Neural progenitor cell (in vitro differentiated cells): ENCODE measurements at regions not wholly inside any gene's neighbourhood (a gene's known extent, or its start where the extent isn't known, plus 50 kb on each side); places are given as distances from the start of the nearest gene placed in this dataset.

Source experiments
- DNase-seq: peaks from one replicate; pipeline ENCODE4 v3.0.0-alpha.2; 2016; ENCODE audit warnings: low spot score
- H2AFZ ChIP-seq: fragments of 200-600 bp; sonication (generic); replicated peaks from 2 replicates; pipeline ENCODE4 v1.6.1; 2016; ENCODE audit warnings: antibody characterized with exemption
- H3F3A ChIP-seq: fragments of 200-600 bp; sonication (generic); 2 replicates; pipeline ENCODE4 v1.6.1; 2016; ENCODE audit warnings: antibody characterized with exemption, low read depth
- H3K27ac ChIP-seq: fragments of 200-600 bp; sonication (generic); 2 replicates; pipeline ENCODE4 v1.5.1; 2016; ENCODE audit warnings: mild to moderate bottlenecking
- H3K27me3 ChIP-seq: fragments of 200-600 bp; sonication (generic); 2 replicates; pipeline ENCODE4 v1.6.1; 2016; ENCODE audit warnings: mild to moderate bottlenecking, moderate library complexity
- H3K36me3 ChIP-seq: fragments of 200-600 bp; sonication (generic); 2 replicates; pipeline ENCODE4 v1.5.1; 2016
- H3K4me1 ChIP-seq: fragments of 200-600 bp; sonication (generic); 2 replicates; pipeline ENCODE4 v1.6.1; 2016; ENCODE audit warnings: mixed run types
- H3K4me2 ChIP-seq: fragments of 200-600 bp; sonication (generic); 2 replicates; pipeline ENCODE4 v1.6.1; 2016
- H3K4me3 ChIP-seq: fragments of 200-600 bp; sonication (generic); 2 replicates; pipeline ENCODE4 v1.5.1; 2016
- H3K79me2 ChIP-seq: fragments of 200-600 bp; sonication (generic); 2 replicates; pipeline ENCODE4 v1.6.1; 2016; ENCODE audit warnings: low read depth
- H3K9ac ChIP-seq: fragments of 200-600 bp; sonication (generic); 2 replicates; pipeline ENCODE4 v1.6.1; 2016
- H3K9me3 ChIP-seq: fragments of 200-600 bp; sonication (generic); 2 replicates; pipeline ENCODE4 v1.5.1; 2016; ENCODE audit warnings: low read depth
- H4K20me1 ChIP-seq: fragments of 200-600 bp; sonication (generic); 2 replicates; pipeline ENCODE4 v1.6.1; 2016; ENCODE audit warnings: low read depth
- H3K27ac Mint-ChIP-seq: 3 replicates; pipeline ENCODE4 v1.8.0; 2021; ENCODE audit warnings: mixed read lengths
- H3K27me3 Mint-ChIP-seq: 2 replicates; pipeline ENCODE4 v1.8.0; 2022; ENCODE audit warnings: low read depth, mild to moderate bottlenecking, inconsistent platforms, moderate library complexity, mixed read lengths; ENCODE audit not compliant: insufficient read depth
- H3K36me3 Mint-ChIP-seq: 3 replicates; pipeline ENCODE4 v1.8.0; 2021; ENCODE audit warnings: mixed read lengths
- H3K4me1 Mint-ChIP-seq: 3 replicates; pipeline ENCODE4 v1.8.0; 2021; ENCODE audit warnings: mixed read lengths
- H3K4me3 Mint-ChIP-seq: 3 replicates; pipeline ENCODE4 v1.8.0; 2021; ENCODE audit warnings: mild to moderate bottlenecking, moderate library complexity, mixed read lengths
- H3K9me3 Mint-ChIP-seq: 3 replicates; pipeline ENCODE4 v1.8.0; 2020; ENCODE audit warnings: mixed read lengths
- EZH2 ChIP-seq: fragments of 200-600 bp; sonication (generic); IDR thresholded peaks from 2 replicates; pipeline ENCODE4 v1.6.1; 2017; ENCODE audit warnings: antibody characterized with exemption, mild to moderate bottlenecking, moderate library complexity
- EZH2phosphoT487 ChIP-seq: fragments of 200-600 bp; sonication (generic); IDR thresholded peaks from 2 replicates; pipeline ENCODE4 v1.6.1; 2017; ENCODE audit warnings: antibody characterized with exemption
- TF ChIP-seq, protein P1 (sequence below): fragments of 200-600 bp; sonication (generic); IDR thresholded peaks from 2 replicates; pipeline ENCODE4 v1.5.1; 2017; ENCODE audit warnings: antibody characterized with exemption, mild to moderate bottlenecking

GRCh38 chr10:94133239-94133638, 139.5 kb downstream of the PLCE1 start:
- Histone ChIP-seq H3K27ac (no peak overlapping the region), H3F3A (no peaks in the 10 kb centered on the region), H3K9ac (no peak overlapping the region), H3K4me3 (no peak overlapping the region), H3K36me3 (no peaks in the 10 kb centered on the region), H4K20me1 (no peaks in the 10 kb centered on the region), H3K4me1 (no peaks in the 10 kb centered on the region), H3K9me3 (no peaks in the 10 kb centered on the region), H3K4me2 (no peak overlapping the region), H3K27me3 (no peaks in the 10 kb centered on the region), H3K79me2 (no peaks in the 10 kb centered on the region), H2AFZ (no peak overlapping the region)
- Mint-ChIP-seq H3K36me3 (no peaks in the 10 kb centered on the region), H3K4me3 (no peak overlapping the region), H3K27me3 (peaks cover 3% of the 10 kb centered on the region), H3K4me1 (no peaks in the 10 kb centered on the region), H3K27ac (no peak overlapping the region), H3K9me3 (no peaks in the 10 kb centered on the region)
- TF ChIP-seq EZH2 = no peak
- TF ChIP-seq EZH2phosphoT487 = no peak
- TF ChIP-seq, protein P1, sequence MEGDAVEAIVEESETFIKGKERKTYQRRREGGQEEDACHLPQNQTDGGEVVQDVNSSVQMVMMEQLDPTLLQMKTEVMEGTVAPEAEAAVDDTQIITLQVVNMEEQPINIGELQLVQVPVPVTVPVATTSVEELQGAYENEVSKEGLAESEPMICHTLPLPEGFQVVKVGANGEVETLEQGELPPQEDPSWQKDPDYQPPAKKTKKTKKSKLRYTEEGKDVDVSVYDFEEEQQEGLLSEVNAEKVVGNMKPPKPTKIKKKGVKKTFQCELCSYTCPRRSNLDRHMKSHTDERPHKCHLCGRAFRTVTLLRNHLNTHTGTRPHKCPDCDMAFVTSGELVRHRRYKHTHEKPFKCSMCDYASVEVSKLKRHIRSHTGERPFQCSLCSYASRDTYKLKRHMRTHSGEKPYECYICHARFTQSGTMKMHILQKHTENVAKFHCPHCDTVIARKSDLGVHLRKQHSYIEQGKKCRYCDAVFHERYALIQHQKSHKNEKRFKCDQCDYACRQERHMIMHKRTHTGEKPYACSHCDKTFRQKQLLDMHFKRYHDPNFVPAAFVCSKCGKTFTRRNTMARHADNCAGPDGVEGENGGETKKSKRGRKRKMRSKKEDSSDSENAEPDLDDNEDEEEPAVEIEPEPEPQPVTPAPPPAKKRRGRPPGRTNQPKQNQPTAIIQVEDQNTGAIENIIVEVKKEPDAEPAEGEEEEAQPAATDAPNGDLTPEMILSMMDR = no peak
- no peak for DNase-seq

DNA sequence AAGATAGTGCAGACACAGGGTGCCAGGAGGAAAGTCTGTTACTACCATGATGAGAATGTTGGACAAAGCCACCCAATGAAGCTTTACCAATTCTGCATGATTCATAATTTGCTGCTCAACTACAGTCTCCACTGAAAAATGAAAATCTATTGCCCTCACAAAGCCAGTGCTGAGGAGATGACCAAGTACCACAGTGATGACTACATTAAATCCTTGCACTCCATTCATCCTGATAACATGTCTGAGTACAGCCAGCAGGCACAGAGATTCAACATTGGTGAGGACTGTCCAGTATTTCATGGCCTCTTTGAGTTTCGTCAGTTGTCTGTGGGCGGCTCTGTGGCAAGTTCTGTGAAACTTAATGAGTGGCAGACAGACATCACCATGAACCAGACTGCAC, 144.0 kb downstream of the PLCE1 start:
- Mint-ChIP-seq H3K36me3 (no peaks in the 10 kb centered on the region), H3K4me1 (no peaks in the 10 kb centered on the region), H3K9me3 (no peaks in the 10 kb centered on the region), H3K27ac (no peak overlapping the region), H3K27me3 (peaks cover 2% of the 10 kb centered on the region), H3K4me3 (no peak overlapping the region)
- no peak overlapping the region for H3K27ac ChIP-seq
- TF ChIP-seq EZH2phosphoT487 (no peak), EZH2 (no peak)
- TF ChIP-seq, protein P1 = no peak
- no peak overlapping the region for H2AFZ ChIP-seq
- H3K4me3 ChIP-seq = no peak overlapping the region
- no peaks in the 10 kb centered on the region for H3K9me3 ChIP-seq
- no peaks in the 10 kb centered on the region for H3K79me2 ChIP-seq
- no peak overlapping the region for H3K4me2 ChIP-seq
- no peaks in the 10 kb centered on the region for H3K4me1 ChIP-seq
- H4K20me1 ChIP-seq = no peaks in the 10 kb centered on the region
- no peaks in the 10 kb centered on the region for H3K27me3 ChIP-seq
- H3K36me3 ChIP-seq = no peaks in the 10 kb centered on the region
- no peak for DNase-seq
- no peaks in the 10 kb centered on the region for H3F3A ChIP-seq
- H3K9ac ChIP-seq = no peak overlapping the region

- Histone ChIP-seq H3K9ac (no peak overlapping the region), H3K4me2 (no peak overlapping the region), H3K4me1 (no peaks in the 10 kb centered on the region), H3K79me2 (no peaks in the 10 kb centered on the region), H4K20me1 (no peaks in the 10 kb centered on the region), H3K27me3 (no peaks in the 10 kb centered on the region), H3K36me3 (no peaks in the 10 kb centered on the region), H2AFZ (no peak overlapping the region), H3K27ac (no peak overlapping the region), H3K4me3 (no peak overlapping the region), H3K9me3 (no peaks in the 10 kb centered on the region), H3F3A (no peaks in the 10 kb centered on the region)
- no peaks in the 10 kb centered on the region for H3K36me3 Mint-ChIP-seq
- H3K27me3 Mint-ChIP-seq = peaks cover 2% of the 10 kb centered on the region
- no peak for DNase-seq
- no peak overlapping the region for H3K27ac Mint-ChIP-seq
- no peaks in the 10 kb centered on the region for H3K4me1 Mint-ChIP-seq
- no peaks in the 10 kb centered on the region for H3K9me3 Mint-ChIP-seq
- TF ChIP-seq EZH2phosphoT487 = no peak
- TF ChIP-seq EZH2 = no peak
- TF ChIP-seq, protein P1 = no peak
- no peak overlapping the region for H3K4me3 Mint-ChIP-seq
Measured at GRCh38 chr10:94138391-94138790, 144.7 kb downstream of the PLCE1 start.

GRCh38 chr10:94143261-94143660, 149.5 kb downstream of the PLCE1 start:
- no peak overlapping the region for H3K27ac Mint-ChIP-seq
- DNase-seq = no peak
- no peaks in the 10 kb centered on the region for H3K4me1 Mint-ChIP-seq
- no peak overlapping the region for H3K4me3 Mint-ChIP-seq
- no peak for TF ChIP-seq EZH2phosphoT487
- TF ChIP-seq, protein P1 = no peak
- TF ChIP-seq EZH2 = no peak
- H3K9ac ChIP-seq = no peak overlapping the region
- H3K4me3 ChIP-seq = no peak overlapping the region
- H3K9me3 Mint-ChIP-seq = no peaks in the 10 kb centered on the region
- H2AFZ ChIP-seq = no peak overlapping the region
- no peaks in the 10 kb centered on the region for H3K36me3 Mint-ChIP-seq
- no peak overlapping the region for H3K27ac ChIP-seq
- H3K9me3 ChIP-seq = no peaks in the 10 kb centered on the region
- no peaks in the 10 kb centered on the region for H3K36me3 ChIP-seq
- H3K27me3 ChIP-seq = no peaks in the 10 kb centered on the region
- no peaks in the 10 kb centered on the region for H4K20me1 ChIP-seq
- H3K4me2 ChIP-seq = no peak overlapping the region
- no peaks in the 10 kb centered on the region for H3K79me2 ChIP-seq
- H3K27me3 Mint-ChIP-seq = peaks cover 5% of the 10 kb centered on the region
- no peaks in the 10 kb centered on the region for H3F3A ChIP-seq
- H3K4me1 ChIP-seq = peaks cover 6% of the 10 kb centered on the region
